ENCODE measurements at regions not wholly inside any gene's neighbourhood (a gene's known extent, or its start where the extent isn't known, plus 50 kb on each side); places are given as distances from the start of the nearest gene placed in this dataset.
A peak's percentile ranks its signal among the peaks of the same experiment; 100 is the strongest.

DNA sequence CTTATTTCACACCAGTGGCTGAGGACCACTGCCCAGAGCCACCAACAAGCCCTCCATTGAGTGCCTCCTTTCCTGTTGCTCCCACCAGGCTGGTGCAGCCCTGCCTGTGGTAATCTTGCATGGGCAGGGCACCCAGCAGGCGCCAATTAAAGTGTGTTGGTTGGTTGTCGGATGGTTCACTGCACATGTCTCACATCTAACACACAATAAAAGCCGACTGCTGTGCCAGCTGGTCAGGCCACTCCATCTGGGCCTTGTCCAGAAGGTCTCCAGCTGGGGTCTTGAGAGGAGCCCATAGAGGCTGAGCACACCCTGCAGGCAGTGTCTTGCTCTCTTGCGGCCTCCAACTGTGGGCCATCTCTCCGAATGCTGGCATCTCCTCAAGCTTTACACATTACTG lies 494.8 kb upstream of the KLHL29 start:
- TF ChIP-seq PHF8 (IDR thresholded peaks at IDR 0.05; ENCODE audit: borderline replicate concordance, low read depth) (no peak), CHD2 (IDR thresholded peaks at IDR 0.05; ENCODE audit: low read length, partially characterized antibody) (no peak), POLR2A (IDR thresholded peaks at IDR 0.05; ENCODE audit: low read length) (no peak), CHD4 (IDR thresholded peaks at IDR 0.05; ENCODE audit: borderline replicate concordance) (no peak), EHF (CRISPR knock-in tag; IDR thresholded peaks at IDR 0.05) (no peak), JUNB (IDR thresholded peaks at IDR 0.05) (no peak), NPAS2 (CRISPR knock-in tag; IDR thresholded peaks at IDR 0.05; ENCODE audit: borderline replicate concordance) (no peak), TP53 (CRISPR knock-in tag; IDR thresholded peaks at IDR 0.05) (no peak), SREBF2 (IDR thresholded peaks at IDR 0.05) (no peak), MAZ (IDR thresholded peaks at IDR 0.05; ENCODE audit: borderline replicate concordance, low read depth, low read length) (no peak), FOXS1 (CRISPR knock-in tag; IDR thresholded peaks at IDR 0.05) (no peak), BHLHE40 (IDR thresholded peaks at IDR 0.05; ENCODE audit: low read depth, low read length) (no peak), ZFP36 (IDR thresholded peaks at IDR 0.05; ENCODE audit: borderline replicate concordance, partially characterized antibody) (no peak), MAFK (IDR thresholded peaks at IDR 0.05; ENCODE audit: partially characterized antibody) (no peak), POLR2AphosphoS2 (conservative IDR thresholded peaks at IDR 0.05; ENCODE audit: low read length) (no peak), NFE2L2 (conservative IDR thresholded peaks at IDR 0.05; ENCODE audit: low read length) (no peak)
- TF ChIP-seq, protein P1, sequence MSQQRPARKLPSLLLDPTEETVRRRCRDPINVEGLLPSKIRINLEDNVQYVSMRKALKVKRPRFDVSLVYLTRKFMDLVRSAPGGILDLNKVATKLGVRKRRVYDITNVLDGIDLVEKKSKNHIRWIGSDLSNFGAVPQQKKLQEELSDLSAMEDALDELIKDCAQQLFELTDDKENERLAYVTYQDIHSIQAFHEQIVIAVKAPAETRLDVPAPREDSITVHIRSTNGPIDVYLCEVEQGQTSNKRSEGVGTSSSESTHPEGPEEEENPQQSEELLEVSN (IDR thresholded peaks at IDR 0.05; ENCODE audit: borderline replicate concordance, low read depth) = no peak
- TF ChIP-seq, protein P2, sequence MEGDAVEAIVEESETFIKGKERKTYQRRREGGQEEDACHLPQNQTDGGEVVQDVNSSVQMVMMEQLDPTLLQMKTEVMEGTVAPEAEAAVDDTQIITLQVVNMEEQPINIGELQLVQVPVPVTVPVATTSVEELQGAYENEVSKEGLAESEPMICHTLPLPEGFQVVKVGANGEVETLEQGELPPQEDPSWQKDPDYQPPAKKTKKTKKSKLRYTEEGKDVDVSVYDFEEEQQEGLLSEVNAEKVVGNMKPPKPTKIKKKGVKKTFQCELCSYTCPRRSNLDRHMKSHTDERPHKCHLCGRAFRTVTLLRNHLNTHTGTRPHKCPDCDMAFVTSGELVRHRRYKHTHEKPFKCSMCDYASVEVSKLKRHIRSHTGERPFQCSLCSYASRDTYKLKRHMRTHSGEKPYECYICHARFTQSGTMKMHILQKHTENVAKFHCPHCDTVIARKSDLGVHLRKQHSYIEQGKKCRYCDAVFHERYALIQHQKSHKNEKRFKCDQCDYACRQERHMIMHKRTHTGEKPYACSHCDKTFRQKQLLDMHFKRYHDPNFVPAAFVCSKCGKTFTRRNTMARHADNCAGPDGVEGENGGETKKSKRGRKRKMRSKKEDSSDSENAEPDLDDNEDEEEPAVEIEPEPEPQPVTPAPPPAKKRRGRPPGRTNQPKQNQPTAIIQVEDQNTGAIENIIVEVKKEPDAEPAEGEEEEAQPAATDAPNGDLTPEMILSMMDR (IDR thresholded peaks at IDR 0.05) = no peak
- CTCF ChIA-PET = no interaction called here
- Histone ChIP-seq H3K9me3 (no peaks in the 10 kb centered on the region), H3K4me2 (no peak overlapping the region), H3K27ac (no peak overlapping the region), H3K4me1 (no peaks in the 10 kb centered on the region), H3K4me3 (no peak overlapping the region)
- no peak for ATAC-seq
- POLR2A ChIA-PET = no interaction called here
- 25% methylated on average over 5 of the region's 5 CpGs for WGBS (ENCODE audit: missing lambda C conversion rate)
- DNase-seq (ENCODE audit: low read depth in 1 of 2, low spot score in 1 of 2) = no peak
- FAIRE-seq = no peak

DNA sequence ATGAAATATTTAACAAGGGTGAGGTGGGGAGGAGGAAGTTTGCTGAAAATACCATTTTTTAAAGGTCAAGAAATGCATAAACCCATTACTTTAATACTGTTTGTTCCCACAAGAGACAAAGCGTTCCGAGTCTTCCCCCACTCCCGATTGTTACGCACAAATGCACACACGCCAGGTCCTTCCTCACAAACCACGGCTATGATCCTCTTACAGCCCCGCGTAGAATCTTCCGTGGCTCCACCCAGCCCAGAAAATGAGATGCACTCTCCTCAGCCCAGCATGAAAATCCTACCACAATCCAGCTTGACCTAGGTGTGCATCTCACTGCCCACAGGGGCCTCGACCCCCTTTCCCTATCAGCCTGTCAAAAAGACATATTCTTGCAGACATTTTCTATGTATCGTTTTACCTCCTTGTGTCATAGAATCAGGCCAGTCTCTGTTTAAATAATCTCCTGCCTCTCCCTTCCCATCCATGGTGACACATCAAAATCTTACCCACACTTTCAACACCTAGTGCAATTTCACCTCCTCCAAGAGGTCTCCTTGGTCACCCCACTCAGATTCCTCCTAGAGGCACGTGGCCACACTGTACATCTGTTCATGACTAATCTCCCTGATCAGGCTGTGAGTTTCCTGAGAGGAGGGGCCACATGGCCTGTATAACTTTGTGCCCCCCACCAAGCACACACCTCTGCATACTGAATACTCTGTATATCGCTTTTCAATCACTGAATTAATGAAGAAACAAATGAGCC lies 491.0 kb upstream of the KLHL29 start:
- TF ChIP-seq JUNB (IDR thresholded peaks at IDR 0.05) = no peak
- TF ChIP-seq FOXS1 (CRISPR knock-in tag; IDR thresholded peaks at IDR 0.05) = no peak
- no peak for TF ChIP-seq ZNF302 (CRISPR knock-in tag; IDR thresholded peaks at IDR 0.05)
- no peak for TF ChIP-seq PHF8 (IDR thresholded peaks at IDR 0.05; ENCODE audit: borderline replicate concordance, low read depth)
- no peak for TF ChIP-seq ZFP36 (IDR thresholded peaks at IDR 0.05; ENCODE audit: borderline replicate concordance, partially characterized antibody)
- no peak for TF ChIP-seq KDM5A (IDR thresholded peaks at IDR 0.05)
- Histone ChIP-seq H3K4me3 (no peak overlapping the region), H3K27ac (no peak overlapping the region), H3K4me1 (no peaks in the 10 kb centered on the region), H3K9me3 (no peaks in the 10 kb centered on the region), H3K4me2 (no peak overlapping the region)
- DNase-seq (ENCODE audit: low read depth in 1 of 2, low spot score in 1 of 2) (no peak), ATAC-seq (peak in 1 of 2 experiments; percentile 58; a peak in 3 of 6 replicates), FAIRE-seq (no peak)
- WGBS (ENCODE audit: missing lambda C conversion rate) = 27% methylated on average over 13 of the region's 13 CpGs
- ChIA-PET POLR2A (no interaction called here), CTCF (no interaction called here)

DNA sequence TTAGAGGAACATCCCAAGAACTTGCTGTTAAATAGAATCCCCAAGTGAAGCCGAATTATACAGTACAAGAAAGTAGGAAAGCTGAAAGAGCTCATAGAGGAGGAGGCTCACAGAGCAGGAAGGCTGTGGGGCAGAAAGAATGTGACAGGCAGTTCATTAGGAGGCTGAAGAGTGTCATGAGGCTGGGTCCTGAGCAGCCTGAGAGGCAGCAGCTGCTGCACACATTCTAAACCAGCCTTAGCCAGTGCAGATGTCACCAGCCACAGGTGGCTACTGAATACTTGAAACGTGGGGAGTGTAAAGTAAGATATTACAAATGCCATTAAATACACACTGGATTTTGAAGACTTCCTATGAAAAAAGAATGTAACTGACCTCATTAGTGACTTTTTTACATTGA lies 490.2 kb upstream of the KLHL29 start:
- POLR2A ChIA-PET = no interaction called here
- H3K4me2 ChIP-seq = no peak overlapping the region
- no peak for TF ChIP-seq RCOR1 (IDR thresholded peaks at IDR 0.05; ENCODE audit: low read depth, low read length)
- TF ChIP-seq NR3C1 (IDR thresholded peaks at IDR 0.05) = no peak
- TF ChIP-seq EHMT2 (IDR thresholded peaks at IDR 0.05; ENCODE audit: low read depth) = no peak
- TF ChIP-seq NFE2L2 (conservative IDR thresholded peaks at IDR 0.05; ENCODE audit: low read length) = no peak
- ATAC-seq (no peak), FAIRE-seq (no peak), DNase-seq (ENCODE audit: low read depth in 1 of 2, low spot score in 1 of 2) (no peak)
- no peak overlapping the region for H3K4me3 ChIP-seq
- H3K9me3 ChIP-seq = no peaks in the 10 kb centered on the region
- CTCF ChIA-PET = no interaction called here
- WGBS (ENCODE audit: missing lambda C conversion rate) = 3% methylated on average over 2 of the region's 2 CpGs
- H3K27ac ChIP-seq = no peak overlapping the region
- H3K4me1 ChIP-seq = no peaks in the 10 kb centered on the region
